K562 (cell line): ENCODE measurements at regions not wholly inside any gene's neighbourhood (a gene's known extent, or its start where the extent isn't known, plus 50 kb on each side); places are given as distances from the start of the nearest gene placed in this dataset.

Experiments
- ATAC-seq: fragments of 200-7000 bp; cut with Tn5 transposase; 3 replicates; pipeline ENCODE4 v1.9.1; 2020; ENCODE audit warnings: moderate library complexity
- BruUV-seq: library from RNA; stranded (reverse); fragments of 400-500 nt; replicated peaks from 2 replicates; lab custom pipeline; 2021; lab: Mats Ljungman, UMichigan
- CTCF ChIA-PET: fragments of 300-600 bp; formaldehyde crosslinking; extraction: SDS; loops from one replicate; lab custom pipeline; 2021; ENCODE audit warnings: low intra/inter-chr PET ratio; lab: Yijun Ruan, JAX
- POLR2A ChIA-PET: fragments of 300-600, 350-650 bp; sonication (Branson Sonifier 250); formaldehyde crosslinking; extraction: SDS; loops from one replicate; lab custom pipeline; 2021; ENCODE audit warnings: antibody characterized with exemption, inconsistent platforms; lab: Yijun Ruan, JAX
- DNase-seq, 4 experiments: peaks; one replicate each; pipeline versions ENCODE4 v3.0.0 to v3.0.0-alpha.2; 2011 to 2018; ENCODE audit warnings: low spot score in 3 of 4, mixed read lengths in 3 of 4; ENCODE audit errors: extremely low read depth in 1 of 4
- FAIRE-seq: peaks from 2 replicates; lab custom pipeline; 2011; peaks lifted over from hg19 to GRCh38; lab: Jason Lieb, UNC
- H2AFZ ChIP-seq: 2 replicates; pipeline ENCODE4 v1.6.0; 2011; ENCODE audit warnings: low read depth, low read length, control low read depth, inconsistent platforms
- H3K27ac ChIP-seq: fragments of 200-600 bp; 3 replicates; pipeline ENCODE4 v1.8.0; 2011; ENCODE audit warnings: low read depth, mild to moderate bottlenecking, control low read depth, inconsistent platforms, low read length, moderate library complexity, mixed read lengths; ENCODE audit errors: extremely low read depth
- H3K27me3 ChIP-seq, 2 experiments: fragments of 300-600 bp in 1 of 2; 2 replicates in 1 of 2; 3 replicates in 1 of 2; pipeline versions ENCODE4 v1.6.0 to v1.8.0; 2011; ENCODE audit warnings: inconsistent platforms in 2 of 2, low read length in 2 of 2, mild to moderate bottlenecking in 1 of 2, mixed read lengths in 1 of 2, moderate library complexity in 1 of 2; ENCODE audit not compliant: control insufficient read depth in 2 of 2, insufficient read depth in 2 of 2
- H3K36me3 ChIP-seq: fragments of 300-600 bp; 3 replicates; pipeline ENCODE4 v1.8.0; 2011; ENCODE audit warnings: mild to moderate bottlenecking, low read length, inconsistent platforms; ENCODE audit not compliant: control insufficient read depth, insufficient read depth
- H3K4me1 ChIP-seq, 2 experiments: fragments of 200-600 bp in 1 of 2; replicated peaks in 1 of 2; 2 replicates in 1 of 2; 3 replicates in 1 of 2; pipeline versions ENCODE4 v1.5.1 to v1.8.0; 2011; ENCODE audit warnings: inconsistent platforms in 2 of 2, low read length in 2 of 2, mild to moderate bottlenecking in 1 of 2, mixed read lengths in 1 of 2, moderate library complexity in 1 of 2; ENCODE audit not compliant: control insufficient read depth in 2 of 2, insufficient read depth in 2 of 2
- H3K4me2 ChIP-seq: 2 replicates; pipeline ENCODE4 v1.6.1; 2011; ENCODE audit warnings: low read length, control low read depth, inconsistent platforms, mixed read lengths; ENCODE audit not compliant: insufficient read depth
- H3K4me3 ChIP-seq: fragments of 200-600 bp; sonication (generic), shearing (Covaris generic); 2 replicates; pipeline ENCODE4 v1.5.1; 2016; ENCODE audit warnings: control low read depth, inconsistent platforms
- H3K79me2 ChIP-seq: fragments of 200-600 bp; 3 replicates; pipeline ENCODE4 v1.8.0; 2011; ENCODE audit warnings: low read length, inconsistent platforms; ENCODE audit not compliant: control insufficient read depth, insufficient read depth
- H3K9ac ChIP-seq, 2 experiments: 2 replicates each; pipeline versions ENCODE4 v1.6.0 to v1.6.1; 2011; ENCODE audit warnings: low read depth in 2 of 2, low read length in 2 of 2, control low read depth in 1 of 2, inconsistent platforms in 1 of 2, mild to moderate bottlenecking in 1 of 2, mixed read lengths in 1 of 2; ENCODE audit not compliant: insufficient read depth in 1 of 2
- H3K9me1 ChIP-seq: one replicate; pipeline ENCODE4 v1.6.0; 2011; ENCODE audit warnings: inconsistent platforms, mild to moderate bottlenecking, low read length, moderate library complexity; ENCODE audit not compliant: control insufficient read depth, insufficient read depth
- H3K9me3 ChIP-seq: replicated peaks from 2 replicates; pipeline ENCODE4 v1.5.1; 2011; ENCODE audit warnings: low read depth, low read length, inconsistent platforms; ENCODE audit not compliant: control insufficient read depth, insufficient read depth
- H4K20me1 ChIP-seq: replicated peaks from 2 replicates; pipeline ENCODE4 v1.6.1; 2011; ENCODE audit warnings: low read length, inconsistent platforms, mixed read lengths; ENCODE audit not compliant: control insufficient read depth, insufficient read depth
- MCM3 ChIP-seq: fragments of 450-650 bp; IDR thresholded peaks from 2 replicates; pipeline ENCODE4 v1.6.1; 2016
- SRSF7 ChIP-seq: fragments of 200-400 bp; formaldehyde crosslinking; optimal IDR thresholded peaks from 2 replicates; pipeline ENCODE3; 2017; ENCODE audit warnings: mild to moderate bottlenecking, low read depth, low read length
- SUPT5H ChIP-seq: fragments of 450-650 bp; IDR thresholded peaks from 2 replicates; pipeline ENCODE4 v1.6.1; 2016
- ZBTB8A ChIP-seq: fragments of 450-650 bp; IDR thresholded peaks from 2 replicates; pipeline ENCODE4 v1.6.1; 2018; ENCODE audit warnings: mild to moderate bottlenecking, moderate library complexity; ENCODE audit not compliant: partially characterized antibody
- ZNF561 ChIP-seq: fragments of 450-650 bp; formaldehyde crosslinking; conservative IDR thresholded peaks from 2 replicates; pipeline ENCODE4 v1.4.0; 2020; ENCODE audit warnings: mild to moderate bottlenecking, moderate library complexity
- WGBS: fragments of 100-300 bp; shearing (Covaris generic); methylation state at CpG from one replicate; pipeline ENCODE4 v1.1.6; 2016; ENCODE audit warnings: low coverage, mixed read lengths; ENCODE audit not compliant: insufficient coverage; ENCODE audit errors: missing lambda C conversion rate; 5-methylcytosine and 5-hydroxymethylcytosine counted together
- in situ Hi-C: fragments of 300-500 bp; cut with MboI; formaldehyde crosslinking; loops from 4 replicates; pipeline ENCODE4 v1.15.0; 2018; ENCODE audit warnings: inconsistent platforms, mixed read lengths
- intact Hi-C: fragments of 100-400 bp; cut with micrococcal nuclease; formaldehyde crosslinking; loops from 2 replicates; pipeline ENCODE4 v1.14.2; 2022
- TF ChIP-seq, protein P1 (sequence below), 3 experiments: fragments of 200-800 bp in 1 of 3; fragments of 250-450 bp in 1 of 3; fragments of 450-650 bp in 1 of 3; sonication (Bioruptor Pico) in 1 of 3; sonication (Bioruptor generic) in 1 of 3; formaldehyde crosslinking in 1 of 3; IDR thresholded peaks; 2 replicates each; pipeline versions ENCODE4 v1.6.1 to v1.8.0; 2016 to 2022; ENCODE audit warnings: mild to moderate bottlenecking in 2 of 3, missing genetic modification characterization in 2 of 3, missing compliant biosample characterization in 1 of 3, moderate library complexity in 1 of 3
- TF ChIP-seq, protein P2 (sequence below): fragments of 250-450 bp; sonication (Bioruptor Pico); IDR thresholded peaks from 2 replicates; pipeline ENCODE4 v1.4.0; 2020; ENCODE audit warnings: borderline replicate concordance

DNA sequence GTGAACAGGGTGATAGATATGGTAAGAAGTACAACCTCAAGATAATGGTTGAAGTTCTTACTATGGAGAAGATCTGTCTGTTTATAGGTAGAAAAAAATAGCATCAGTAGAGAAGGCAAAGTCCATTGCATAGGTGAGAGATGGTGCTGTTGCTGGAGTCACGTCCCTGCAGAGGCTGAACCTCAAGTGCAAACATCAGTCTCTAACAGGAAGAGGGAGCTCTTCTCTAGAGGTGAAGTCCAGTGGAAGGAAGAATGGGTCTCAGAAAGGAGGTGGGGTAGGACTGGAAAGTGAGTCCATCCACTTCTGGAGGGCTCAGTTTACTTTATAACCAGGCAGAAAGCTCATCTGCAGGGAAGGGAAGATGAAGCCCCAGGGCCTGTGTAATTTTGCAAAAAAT lies 337.7 kb downstream of the MEIS1 start:
- in situ Hi-C loops, result no loop called here
- H3K9me1 ChIP-seq, result no peaks in the 10 kb centered on the region
- ATAC-seq, result no peak
- FAIRE-seq, result no peak
- POLR2A ChIA-PET, result no interaction called here
- DNase-seq, result no peak
- intact Hi-C loops, result no loop called here
- no peak overlapping the region for H3K4me3 ChIP-seq
- H3K27ac ChIP-seq, result no peak overlapping the region
- H3K9ac ChIP-seq, result no peak overlapping the region
- H3K9me3 ChIP-seq, result no peaks in the 10 kb centered on the region; the same call in 1 of the 2 replicates
- H4K20me1 ChIP-seq, result no peaks in the 10 kb centered on the region
- H2AFZ ChIP-seq, result no peak overlapping the region
- H3K36me3 ChIP-seq, result no peaks in the 10 kb centered on the region
- H3K79me2 ChIP-seq, result no peaks in the 10 kb centered on the region
- WGBS, result 11% methylated on average over 1 of the region's 1 CpG
- CTCF ChIA-PET, result no interaction called here
- H3K4me2 ChIP-seq, result no peak overlapping the region
- H3K27me3 ChIP-seq, result no peaks in the 10 kb centered on the region
- no peaks in the 10 kb centered on the region for H3K4me1 ChIP-seq
- BruUV-seq, result no TSS peak
- TF ChIP-seq, protein P1, sequence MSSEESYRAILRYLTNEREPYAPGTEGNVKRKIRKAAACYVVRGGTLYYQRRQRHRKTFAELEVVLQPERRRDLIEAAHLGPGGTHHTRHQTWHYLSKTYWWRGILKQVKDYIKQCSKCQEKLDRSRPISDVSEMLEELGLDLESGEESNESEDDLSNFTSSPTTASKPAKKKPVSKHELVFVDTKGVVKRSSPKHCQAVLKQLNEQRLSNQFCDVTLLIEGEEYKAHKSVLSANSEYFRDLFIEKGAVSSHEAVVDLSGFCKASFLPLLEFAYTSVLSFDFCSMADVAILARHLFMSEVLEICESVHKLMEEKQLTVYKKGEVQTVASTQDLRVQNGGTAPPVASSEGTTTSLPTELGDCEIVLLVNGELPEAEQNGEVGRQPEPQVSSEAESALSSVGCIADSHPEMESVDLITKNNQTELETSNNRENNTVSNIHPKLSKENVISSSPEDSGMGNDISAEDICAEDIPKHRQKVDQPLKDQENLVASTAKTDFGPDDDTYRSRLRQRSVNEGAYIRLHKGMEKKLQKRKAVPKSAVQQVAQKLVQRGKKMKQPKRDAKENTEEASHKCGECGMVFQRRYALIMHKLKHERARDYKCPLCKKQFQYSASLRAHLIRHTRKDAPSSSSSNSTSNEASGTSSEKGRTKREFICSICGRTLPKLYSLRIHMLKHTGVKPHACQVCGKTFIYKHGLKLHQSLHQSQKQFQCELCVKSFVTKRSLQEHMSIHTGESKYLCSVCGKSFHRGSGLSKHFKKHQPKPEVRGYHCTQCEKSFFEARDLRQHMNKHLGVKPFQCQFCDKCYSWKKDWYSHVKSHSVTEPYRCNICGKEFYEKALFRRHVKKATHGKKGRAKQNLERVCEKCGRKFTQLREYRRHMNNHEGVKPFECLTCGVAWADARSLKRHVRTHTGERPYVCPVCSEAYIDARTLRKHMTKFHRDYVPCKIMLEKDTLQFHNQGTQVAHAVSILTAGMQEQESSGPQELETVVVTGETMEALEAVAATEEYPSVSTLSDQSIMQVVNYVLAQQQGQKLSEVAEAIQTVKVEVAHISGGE (CRISPR knock-in tag; IDR thresholded peaks at IDR 0.05), result no peak
- TF ChIP-seq ZNF561 (CRISPR knock-in tag) (no peak), SRSF7 (no peak), ZBTB8A (no peak), MCM3 (no peak), SUPT5H (no peak)
- TF ChIP-seq, protein P2, sequence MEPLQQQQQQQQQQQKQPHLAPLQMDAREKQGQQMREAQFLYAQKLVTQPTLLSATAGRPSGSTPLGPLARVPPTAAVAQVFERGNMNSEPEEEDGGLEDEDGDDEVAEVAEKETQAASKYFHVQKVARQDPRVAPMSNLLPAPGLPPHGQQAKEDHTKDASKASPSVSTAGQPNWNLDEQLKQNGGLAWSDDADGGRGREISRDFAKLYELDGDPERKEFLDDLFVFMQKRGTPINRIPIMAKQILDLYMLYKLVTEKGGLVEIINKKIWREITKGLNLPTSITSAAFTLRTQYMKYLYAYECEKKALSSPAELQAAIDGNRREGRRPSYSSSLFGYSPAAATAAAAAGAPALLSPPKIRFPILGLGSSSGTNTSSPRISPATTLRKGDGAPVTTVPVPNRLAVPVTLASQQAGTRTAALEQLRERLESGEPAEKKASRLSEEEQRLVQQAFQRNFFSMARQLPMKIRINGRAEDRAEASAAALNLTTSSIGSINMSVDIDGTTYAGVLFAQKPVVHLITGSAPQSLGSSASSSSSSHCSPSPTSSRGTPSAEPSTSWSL, result no peak
